Effector memory CD8-positive, alpha-beta T cell (primary cell): ENCODE measurements at regions not wholly inside any gene's neighbourhood (a gene's known extent, or its start where the extent isn't known, plus 50 kb on each side); places are given as distances from the start of the nearest gene placed in this dataset.
"Not testable (repeated sequence)": the region's sequence is repeated elsewhere in the genome, so short reads cannot be mapped to it uniquely, and the experiment has no call there.

Experiments used
- ATAC-seq: fragments of 150-1000 bp; cut with Tn5 transposase; replicated peaks from 2 replicates; pipeline ENCODE4 v1.10.0; 2021; ENCODE audit warnings: mild to moderate bottlenecking, moderate library complexity
- DNase-seq, 3 experiments: peaks; one replicate each; pipeline ENCODE4 v3.0.0; 2021
- H3K27ac Mint-ChIP-seq, 2 donors: one replicate each; pipeline ENCODE4 v1.8.0; 2022; ENCODE audit warnings: mild to moderate bottlenecking in 2 of 2, mixed read lengths in 2 of 2, moderate library complexity in 2 of 2
- H3K27me3 Mint-ChIP-seq, 2 donors: one replicate each; pipeline ENCODE4 v1.8.0; 2022; ENCODE audit warnings: mixed read lengths in 2 of 2
- H3K36me3 Mint-ChIP-seq: one replicate; pipeline ENCODE4 v1.8.0; 2022; ENCODE audit warnings: mild to moderate bottlenecking, moderate library complexity, mixed read lengths; ENCODE audit not compliant: insufficient read depth
- H3K4me1 Mint-ChIP-seq, 2 donors: one replicate each; pipeline ENCODE4 v1.8.0; 2022; ENCODE audit warnings: low read depth in 2 of 2, mixed read lengths in 2 of 2
- H3K4me3 Mint-ChIP-seq, 2 donors: one replicate each; pipeline ENCODE4 v1.8.0; 2022; ENCODE audit warnings: mild to moderate bottlenecking in 2 of 2, mixed read lengths in 2 of 2, moderate library complexity in 2 of 2
- H3K9me3 Mint-ChIP-seq, 2 donors: one replicate each; pipeline ENCODE4 v1.8.0; 2022; ENCODE audit warnings: mixed read lengths in 2 of 2

DNA sequence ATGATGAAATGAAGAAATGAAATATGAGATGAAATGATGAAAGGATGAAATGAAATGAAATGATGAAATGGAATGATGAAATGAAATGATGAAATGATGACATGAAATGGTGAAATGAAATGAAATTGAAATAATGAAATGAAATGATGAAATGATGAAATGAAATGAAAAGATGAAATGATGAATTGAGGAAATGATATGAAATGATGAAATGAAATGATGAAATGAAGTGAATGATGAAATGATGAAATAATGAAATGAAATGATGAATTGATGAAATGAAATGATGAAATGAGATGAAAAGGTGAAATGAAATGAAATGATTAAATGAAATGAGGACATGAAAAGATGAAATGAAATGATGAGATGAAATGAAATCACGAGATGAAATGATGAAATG, 639.2 kb downstream of the GOLGA6L6 start:
- DNase-seq, H3K4me1 Mint-ChIP-seq, H3K27me3 Mint-ChIP-seq, H3K36me3 Mint-ChIP-seq, H3K27ac Mint-ChIP-seq, ATAC-seq, H3K4me3 Mint-ChIP-seq: not testable (repeated sequence)
- H3K9me3 Mint-ChIP-seq, result peaks cover 15 to 20% of the 10 kb centered on the region in 2 donors

DNA sequence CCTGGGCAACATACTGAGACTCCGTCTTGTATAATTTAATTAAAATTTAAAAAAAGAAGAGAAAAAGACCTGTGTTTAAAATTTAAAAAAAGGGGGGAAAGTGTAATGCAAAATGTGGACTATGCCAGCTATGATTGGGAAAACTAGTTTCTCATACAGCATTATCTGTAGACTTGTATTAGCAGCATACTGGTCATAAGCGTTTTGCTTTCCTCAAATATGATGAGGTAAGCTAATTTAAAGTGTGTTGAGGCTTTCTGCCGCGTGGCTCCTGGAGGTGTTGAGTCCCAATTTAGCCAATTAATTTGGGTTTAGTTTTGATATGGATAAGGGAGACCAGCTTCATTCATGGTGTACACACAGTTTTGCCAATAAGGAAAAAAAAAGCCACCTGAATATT, 640.2 kb downstream of the GOLGA6L6 start:
- H3K4me3 Mint-ChIP-seq, H3K36me3 Mint-ChIP-seq, DNase-seq, H3K27me3 Mint-ChIP-seq, ATAC-seq, H3K27ac Mint-ChIP-seq, H3K4me1 Mint-ChIP-seq: not testable (repeated sequence)
- peaks cover 15 to 20% of the 10 kb centered on the region in 2 donors for H3K9me3 Mint-ChIP-seq

DNA sequence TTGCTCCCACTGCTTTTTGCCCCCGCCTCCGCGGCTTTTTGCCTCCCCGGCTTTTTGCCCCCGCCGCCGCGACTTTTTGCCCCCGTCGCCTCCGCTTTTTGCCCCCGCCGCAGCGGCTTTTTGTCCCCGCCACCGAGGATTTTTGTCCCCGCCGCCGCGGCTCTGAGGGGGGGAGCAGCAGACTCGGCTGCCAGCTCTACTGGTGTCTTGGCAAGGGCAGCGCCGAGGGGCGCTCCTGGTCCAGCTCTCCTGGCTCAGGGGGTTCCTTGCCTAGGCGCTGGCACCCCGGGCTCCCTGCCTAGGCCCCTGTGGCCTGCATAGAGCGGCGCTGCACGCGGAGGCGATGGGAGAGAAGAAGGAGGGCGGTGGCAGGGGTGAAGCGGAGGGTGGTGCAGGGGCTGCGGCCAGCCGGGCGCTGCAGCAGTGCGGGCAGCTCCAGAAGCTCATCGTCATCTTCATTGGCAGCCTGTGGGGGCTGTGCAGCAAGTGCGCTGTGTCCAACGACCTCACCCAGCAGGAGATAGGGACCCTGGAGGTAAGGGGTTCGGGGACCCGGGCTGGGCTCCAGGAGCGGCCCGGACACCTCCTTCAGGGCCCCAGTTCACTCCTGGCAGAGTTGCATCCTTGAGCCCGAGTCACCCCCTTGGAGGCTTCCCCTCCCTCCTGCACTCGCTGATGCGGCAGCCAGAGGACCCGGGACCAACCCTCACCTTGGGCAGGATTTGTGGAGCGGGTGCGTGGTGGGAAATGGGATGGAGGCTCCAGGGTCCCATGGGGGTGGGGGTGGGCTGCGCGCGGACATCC, 642.4 kb downstream of the GOLGA6L6 start:
- Mint-ChIP-seq H3K36me3 (no peaks in the 10 kb centered on the region), H3K9me3 (peaks cover 20 to 21% of the 10 kb centered on the region in 2 donors), H3K4me1 (no peaks in the 10 kb centered on the region), H3K27ac (no peak overlapping the region), H3K4me3 (no peak overlapping the region), H3K27me3 (no peaks in the 10 kb centered on the region)
- no peak for DNase-seq
- ATAC-seq, result no peak

DNA sequence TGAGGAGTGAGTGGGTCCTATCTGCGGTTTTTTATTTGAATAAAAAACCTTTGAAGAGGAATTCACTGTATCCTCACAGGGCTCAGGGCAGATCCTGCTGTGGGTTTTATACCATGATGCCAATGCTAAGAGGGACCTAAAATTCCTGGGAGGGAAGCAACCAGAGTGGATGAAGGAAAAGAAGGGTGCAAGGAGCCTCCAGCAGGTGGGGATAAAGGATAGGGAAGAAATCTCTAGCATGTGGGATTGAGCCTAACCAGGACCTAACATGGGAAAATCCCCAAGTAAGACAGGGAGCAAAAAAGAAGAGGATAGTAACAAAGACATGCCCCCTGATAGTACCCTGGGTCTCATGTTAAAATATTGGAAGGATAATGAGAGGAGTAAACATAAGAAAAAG, 652.8 kb downstream of the GOLGA6L6 start:
- not testable (repeated sequence) for H3K4me3 Mint-ChIP-seq, H3K27ac Mint-ChIP-seq, DNase-seq, H3K27me3 Mint-ChIP-seq, ATAC-seq, H3K36me3 Mint-ChIP-seq, H3K4me1 Mint-ChIP-seq
- peaks cover 13 to 24% of the 10 kb centered on the region in 2 donors for H3K9me3 Mint-ChIP-seq

DNA sequence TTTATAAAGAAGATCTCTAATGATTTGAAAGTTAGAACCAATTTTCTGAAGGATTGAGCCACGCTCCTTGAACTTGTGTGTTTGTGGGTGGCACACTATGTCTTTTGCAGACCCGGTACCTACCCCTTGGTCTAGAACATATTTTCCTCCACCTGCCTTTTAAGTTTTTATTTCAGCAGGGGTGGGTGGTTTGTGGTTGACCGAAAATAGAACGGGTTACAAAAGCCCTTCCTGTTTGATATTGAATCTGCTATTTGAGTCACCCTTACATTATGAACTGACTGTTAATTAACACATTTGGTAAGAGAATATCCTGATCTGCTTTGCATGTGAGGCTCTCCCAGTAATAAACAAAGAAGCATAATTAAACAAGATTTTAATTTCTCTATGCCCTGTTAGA, 697.5 kb downstream of the GOLGA6L6 start:
- H3K27me3 Mint-ChIP-seq, H3K36me3 Mint-ChIP-seq, ATAC-seq, H3K4me1 Mint-ChIP-seq, DNase-seq, H3K27ac Mint-ChIP-seq, H3K4me3 Mint-ChIP-seq, H3K9me3 Mint-ChIP-seq: not testable (repeated sequence)
